ENCODE measurements at regions not wholly inside any gene's neighbourhood (a gene's known extent, or its start where the extent isn't known, plus 50 kb on each side); places are given as distances from the start of the nearest gene placed in this dataset.

DNA sequence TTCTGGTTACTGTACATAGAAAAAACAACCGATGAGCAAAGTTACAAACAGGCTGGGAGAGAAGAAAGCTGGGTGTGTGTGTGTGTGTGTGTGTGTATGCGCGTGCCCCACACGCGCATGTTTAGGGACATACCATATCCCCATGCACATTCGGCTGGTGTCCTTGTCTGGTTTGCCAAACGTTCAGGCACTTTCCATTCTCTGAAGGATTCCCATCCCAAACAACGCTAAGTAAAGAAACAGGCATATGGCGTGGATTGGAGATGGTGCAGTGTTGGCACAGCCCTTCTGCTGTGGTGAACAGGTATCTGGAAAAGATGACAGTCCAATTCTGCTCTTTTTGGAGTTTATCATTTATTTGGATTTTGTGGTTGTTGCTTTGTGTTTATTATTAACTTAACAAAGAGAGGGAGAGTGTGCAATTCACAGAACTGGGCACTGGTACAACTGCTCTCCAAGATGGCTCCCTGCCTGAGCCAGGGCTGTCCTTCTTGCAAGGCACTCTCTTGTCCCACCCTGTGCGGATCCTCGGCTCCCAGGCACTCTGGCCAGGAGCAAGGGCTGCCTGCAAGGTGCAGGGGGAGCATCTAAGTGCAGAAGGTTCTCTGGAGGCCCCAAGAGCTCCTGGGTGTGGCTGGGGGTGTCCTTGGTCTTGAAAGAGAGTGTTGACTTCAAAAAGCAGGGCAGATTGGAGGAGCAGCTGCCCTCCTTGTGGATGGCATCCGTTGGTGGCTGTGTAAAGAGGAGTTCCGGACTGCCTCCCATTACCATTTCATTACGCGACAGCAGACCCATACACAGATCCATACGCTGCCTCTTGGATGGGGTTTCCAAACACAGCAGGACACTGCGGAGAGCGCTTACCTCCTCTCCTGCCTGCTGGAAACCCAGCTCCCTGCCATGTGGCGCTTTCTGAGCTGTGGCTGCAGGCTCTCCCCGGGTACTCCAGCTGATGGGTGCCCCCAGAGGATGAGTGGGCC, 263.1 kb downstream of the ZNF536 start:
- DNase-seq (ENCODE audit: low read depth in 2 of 2), result no peak

DNA sequence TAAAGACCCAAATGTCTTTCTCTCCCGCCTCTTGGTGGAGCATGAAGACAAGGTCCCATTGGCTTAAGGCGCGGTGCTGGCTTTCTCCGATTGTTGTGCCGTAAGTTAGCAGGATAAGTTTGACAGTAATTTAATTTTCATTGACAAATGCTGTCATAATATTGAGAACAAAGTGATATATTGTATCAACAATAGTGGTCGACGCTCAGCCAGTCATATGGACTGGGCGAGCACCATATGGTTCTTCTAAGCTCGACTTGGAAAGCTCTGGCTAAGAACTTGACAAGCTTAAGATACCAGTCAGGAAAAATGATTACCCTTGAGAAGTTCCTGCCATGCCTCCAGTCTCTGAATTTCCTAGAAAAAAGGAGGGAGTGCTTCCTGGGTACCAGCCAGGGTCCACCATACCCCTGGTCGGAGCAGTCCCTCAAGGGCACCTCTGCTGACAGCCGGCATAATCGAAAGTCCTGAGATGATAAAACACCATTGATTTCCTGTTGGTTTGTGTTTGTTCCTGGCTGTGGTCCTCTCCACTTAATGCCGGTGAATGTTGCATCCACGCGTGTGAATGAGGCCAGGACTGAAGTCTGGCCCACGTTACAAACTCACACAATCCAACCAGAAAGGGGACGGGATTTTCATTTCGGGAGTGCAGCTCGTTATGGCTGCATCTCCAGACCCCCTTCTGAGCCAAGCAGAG, 262.1 kb downstream of the ZNF536 start:
- no peak for DNase-seq (ENCODE audit: low read depth in 2 of 2)

DNA sequence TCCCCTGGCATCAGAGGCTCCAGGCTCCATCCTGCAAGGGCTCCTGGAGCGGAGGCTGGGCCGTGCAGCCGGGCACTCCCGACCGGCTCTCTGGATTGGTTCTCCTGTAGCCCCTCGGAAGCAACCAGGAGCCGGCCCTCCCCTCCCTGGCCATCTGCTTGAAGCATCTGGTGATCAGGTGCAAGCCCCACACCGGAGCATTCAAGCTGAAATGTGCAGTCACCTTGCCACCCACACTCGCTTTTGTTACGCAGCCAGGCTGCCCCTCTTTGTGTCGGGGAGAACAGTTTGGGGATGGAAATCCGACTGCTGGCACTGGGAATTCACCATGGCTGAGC, 258.8 kb downstream of the ZNF536 start:
- no peak for DNase-seq (ENCODE audit: low read depth in 2 of 2)

DNA sequence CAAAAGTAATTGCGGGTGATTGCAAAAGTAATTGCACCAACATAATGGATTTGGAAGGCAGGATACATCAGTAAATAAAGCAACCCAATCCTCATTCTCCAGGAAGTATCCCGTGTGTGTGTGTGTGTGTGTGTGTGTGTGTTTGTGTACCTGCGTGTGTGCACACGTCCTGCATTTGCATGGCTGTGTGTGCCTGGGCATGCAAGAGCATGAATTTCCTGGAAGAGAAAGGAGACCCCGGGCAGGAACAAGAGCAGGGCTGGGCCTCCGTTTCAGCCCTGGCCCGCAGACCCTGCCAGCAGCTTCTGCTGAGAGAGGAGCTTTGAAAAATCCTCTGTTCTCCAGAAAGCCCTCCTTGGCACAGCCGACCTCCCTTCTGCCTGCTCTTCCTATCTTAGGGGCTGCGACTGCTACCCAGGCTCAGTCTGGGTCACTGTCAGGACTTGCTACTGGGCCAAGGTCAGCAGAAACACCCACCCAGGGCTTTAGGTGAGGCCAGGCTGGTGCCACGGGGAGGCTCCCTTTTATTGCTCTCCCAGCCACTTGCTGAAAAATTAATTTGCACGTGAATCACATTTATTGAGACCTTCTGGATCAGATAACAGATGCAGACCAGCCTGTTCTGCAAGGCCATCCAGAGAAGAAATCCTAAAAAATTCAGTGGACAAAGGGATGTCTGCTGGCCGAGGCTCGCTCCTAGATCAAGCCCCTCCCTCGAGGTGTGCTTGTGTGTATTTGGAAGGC, 258.3 kb downstream of the ZNF536 start:
- DNase-seq (ENCODE audit: low read depth in 2 of 2), result no peak

DNA sequence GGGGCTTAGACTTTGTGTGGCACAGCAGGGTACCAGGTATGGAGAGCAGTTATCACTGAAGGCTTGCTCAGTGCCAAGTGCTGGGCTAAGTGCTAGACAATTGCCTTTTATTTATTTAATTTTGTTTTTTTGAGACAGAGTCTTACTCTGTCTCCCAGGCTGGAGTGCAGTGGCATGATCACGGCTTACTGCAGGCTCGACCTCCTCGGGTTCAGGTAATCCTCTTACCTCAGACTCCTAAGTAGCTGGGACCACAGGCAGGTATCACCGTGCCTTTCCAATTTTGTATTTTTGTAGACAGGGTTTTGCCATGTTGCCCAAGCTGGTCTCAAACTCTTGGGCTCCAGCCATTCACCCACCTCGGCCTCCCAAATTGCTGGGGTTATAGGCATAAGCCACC, 256.9 kb downstream of the ZNF536 start:
- no peak for DNase-seq (ENCODE audit: low read depth in 2 of 2)

DNA sequence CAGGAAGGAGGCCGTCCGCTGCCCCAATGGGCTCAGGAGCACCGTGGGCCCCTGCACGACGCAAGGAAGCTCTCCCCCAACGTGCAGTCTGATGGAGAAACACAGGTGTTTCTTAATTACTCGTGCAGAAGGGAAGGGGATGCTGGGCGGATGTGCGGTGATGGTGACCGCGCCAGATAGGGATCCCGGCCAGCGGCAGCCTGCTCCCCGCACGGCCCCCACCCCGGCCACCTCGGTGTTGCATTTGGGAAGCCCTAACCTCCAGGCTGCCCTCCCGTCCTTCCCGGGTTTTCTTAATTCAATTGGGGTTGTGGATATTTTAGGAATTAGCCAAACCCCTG, 254.4 kb downstream of the ZNF536 start:
- no peak for DNase-seq (ENCODE audit: low read depth in 2 of 2)

DNA sequence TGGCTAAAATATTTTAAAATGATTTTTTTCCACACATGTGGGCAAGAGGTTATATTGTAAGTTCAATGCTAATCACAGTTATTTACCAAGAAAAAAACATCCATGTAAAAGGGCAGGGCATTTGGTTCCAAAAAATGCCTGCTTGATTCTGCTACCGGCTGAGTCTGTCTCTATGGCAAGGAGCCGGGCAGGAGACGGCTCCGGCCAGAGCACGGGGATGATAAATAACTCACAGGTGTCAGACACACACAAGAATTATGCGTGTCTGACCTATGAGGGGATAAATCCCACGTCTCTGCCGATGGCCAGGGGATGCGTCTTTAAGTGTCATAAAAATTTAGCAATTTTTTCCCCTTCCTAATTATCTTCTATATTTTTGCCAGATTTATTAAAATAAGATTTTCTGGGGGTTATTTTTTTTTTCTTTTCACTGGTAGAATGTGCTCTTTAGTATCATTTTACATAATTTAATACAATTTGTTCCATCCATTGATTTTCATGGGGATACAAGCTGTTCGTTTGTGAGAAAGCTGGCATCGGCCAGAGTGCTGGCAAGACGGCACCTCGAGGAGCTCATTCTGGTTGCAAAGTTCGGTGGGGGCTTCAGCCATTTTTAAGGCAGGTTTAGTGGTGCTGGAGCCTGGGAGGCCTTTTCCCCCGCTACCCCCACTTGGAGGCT, 253.9 kb downstream of the ZNF536 start:
- DNase-seq (ENCODE audit: low read depth in 2 of 2), result no peak

DNA sequence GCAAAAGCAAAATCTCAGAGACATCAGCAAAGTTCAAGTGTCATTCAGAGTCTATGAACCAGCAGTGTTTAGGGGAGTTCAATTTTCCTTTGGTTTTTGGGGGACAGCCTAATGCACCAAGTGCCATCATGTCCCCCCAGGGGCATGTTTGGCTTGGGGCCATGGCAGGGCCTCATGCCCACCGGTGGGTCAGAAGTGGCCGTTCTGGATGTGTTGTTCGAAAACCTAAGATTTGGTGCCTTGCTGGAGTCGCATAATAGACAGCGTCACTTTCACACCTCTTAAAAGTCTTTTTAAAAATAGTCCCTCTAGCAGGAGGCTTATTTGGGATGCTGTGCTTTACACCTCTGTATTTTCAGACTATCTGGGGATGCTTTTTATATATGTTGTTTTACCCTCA, 250.1 kb downstream of the ZNF536 start:
- no peak for DNase-seq (ENCODE audit: low read depth in 2 of 2)

DNA sequence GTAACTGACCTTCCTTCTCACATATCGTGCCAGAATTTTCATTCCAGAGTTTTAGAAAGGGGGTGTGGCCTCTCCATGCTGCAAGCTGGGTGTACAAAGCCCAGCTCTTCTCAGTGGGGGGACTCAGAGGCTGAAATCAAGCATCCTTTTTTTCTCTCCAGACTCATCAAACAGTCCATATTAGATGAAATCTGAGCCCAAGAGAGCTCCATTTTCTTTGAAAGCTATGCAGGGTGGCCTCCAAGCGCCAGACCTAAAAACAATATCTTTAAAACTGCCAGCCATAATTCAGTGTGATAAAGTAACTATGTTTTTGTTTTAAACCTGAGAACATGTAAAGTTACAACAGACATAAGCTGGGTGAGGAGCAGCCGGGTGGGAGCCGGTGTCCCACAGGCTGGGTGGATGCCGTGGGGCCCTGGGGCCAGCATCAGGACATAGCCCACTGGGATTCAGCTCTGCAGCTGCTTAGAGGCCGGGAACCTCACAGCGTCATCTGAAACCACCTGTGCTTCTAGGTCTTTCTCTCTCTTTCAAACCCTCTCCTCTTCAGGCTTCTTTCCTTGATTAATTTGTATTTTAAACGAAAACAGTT, 249.2 kb downstream of the ZNF536 start:
- DNase-seq (ENCODE audit: low read depth in 2 of 2), result no peak

DNA sequence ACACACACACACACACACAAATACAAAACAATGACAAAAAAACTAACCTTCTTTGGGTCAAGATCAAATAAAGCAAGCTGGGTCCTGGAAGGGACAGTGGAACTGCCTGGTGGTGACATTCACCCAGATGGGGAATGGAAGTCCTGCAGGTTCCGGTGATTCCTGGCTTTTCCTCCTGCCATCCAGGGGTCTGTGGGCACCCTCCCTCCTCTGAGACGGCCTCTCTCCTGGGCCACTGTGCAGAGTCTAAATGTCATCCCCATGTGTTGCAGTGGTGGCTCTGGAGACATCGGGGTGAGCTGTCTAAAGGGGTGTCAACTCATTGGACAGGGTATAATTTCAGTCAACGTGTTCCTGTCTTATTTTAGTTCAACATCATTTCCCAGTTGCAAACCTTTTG, 248.2 kb downstream of the ZNF536 start:
- no peak for DNase-seq (ENCODE audit: low read depth in 2 of 2)

DNA sequence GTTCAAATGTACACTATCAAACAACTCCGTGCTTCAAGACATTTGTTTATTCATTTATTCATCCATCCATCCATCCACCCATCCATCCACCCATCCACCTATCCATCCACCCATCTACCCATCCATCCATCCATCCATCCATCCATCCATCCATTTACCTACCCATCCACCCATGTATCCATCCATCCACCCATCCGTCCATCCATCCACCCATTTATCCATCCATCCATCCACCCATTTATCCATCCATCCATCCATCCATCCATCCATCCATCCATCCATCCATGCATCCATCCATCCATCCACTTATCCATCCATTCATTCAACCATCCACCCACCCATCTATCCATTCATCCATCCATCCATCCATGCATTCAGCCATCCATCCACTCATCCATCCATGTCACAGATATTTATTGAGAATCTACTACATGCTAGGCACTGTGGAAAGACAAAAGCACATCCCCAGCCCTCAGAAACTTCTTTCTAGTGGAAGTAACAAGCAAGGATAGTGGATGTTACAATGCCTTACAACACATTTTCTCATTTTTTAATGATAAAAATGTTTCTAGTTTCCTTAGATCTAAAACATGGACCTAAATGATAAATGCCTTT, 237.6 kb downstream of the ZNF536 start:
- no peak for DNase-seq (ENCODE audit: low read depth in 2 of 2)

DNA sequence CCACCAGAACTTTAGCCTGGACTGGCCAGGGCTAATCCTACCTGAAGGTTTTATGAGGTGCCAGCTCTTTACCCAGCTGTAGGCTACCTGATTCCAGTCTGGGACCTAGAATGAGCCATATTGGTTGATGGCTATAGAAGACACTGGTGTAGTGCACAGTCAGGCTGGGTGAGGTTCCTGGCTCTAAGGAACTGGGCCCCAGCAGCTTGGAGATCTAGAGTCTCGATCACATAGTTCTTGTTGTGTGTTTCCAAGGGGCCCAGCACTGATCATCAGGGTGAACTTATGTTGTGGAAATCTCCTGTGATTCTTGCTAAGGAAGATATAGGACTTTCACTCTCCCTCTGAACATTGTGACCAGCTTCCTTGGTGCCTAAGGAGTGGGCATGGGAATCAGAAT, 236.3 kb downstream of the ZNF536 start:
- DNase-seq (ENCODE audit: low read depth in 2 of 2), result no peak

Measured in stimulated activated CD4-positive, alpha-beta T cell treated with anti-CD3 and anti-CD28 coated beads, Interleukin-4, amount 100 ng/mL, for 48 hours (primary cell).